Tibial artery (tissue), 4 donors: ENCODE measurements at regions not wholly inside any gene's neighbourhood (a gene's known extent, or its start where the extent isn't known, plus 50 kb on each side); places are given as distances from the start of the nearest gene placed in this dataset.
"Not testable (repeated sequence)": the region's sequence is repeated elsewhere in the genome, so short reads cannot be mapped to it uniquely, and the experiment has no call there.

Experiments used
- DNase-seq, 2 donors: peaks; one replicate each; pipeline ENCODE4 v3.0.0-alpha.2; 2019
- H3K27ac ChIP-seq, 2 donors: fragments of 200-600 bp; sonication (generic) in 1 of 2; 1 replicate in 1 of 2; 2 replicates in 1 of 2; pipeline ENCODE4 v1.5.1; 2018 to 2019; ENCODE audit warnings: mild to moderate bottlenecking in 1 of 2
- H3K27me3 ChIP-seq, 2 donors: fragments of 200-600 bp; sonication (generic) in 1 of 2; one replicate each; pipeline versions ENCODE4 v1.5.1 to v1.6.0; 2016 to 2019
- H3K36me3 ChIP-seq, 3 donors: fragments of 200-600 bp; sonication (generic) in 2 of 3; one replicate each; pipeline ENCODE4 v1.5.1; 2016 to 2019; ENCODE audit warnings: mild to moderate bottlenecking in 2 of 3
- H3K4me1 ChIP-seq, 4 donors: fragments of 200-600 bp; sonication (generic) in 2 of 4; 1 replicate in 3 of 4; 2 replicates in 1 of 4; pipeline ENCODE4 v1.5.1; 2016 to 2019
- H3K4me3 ChIP-seq, 2 donors: fragments of 200-600 bp; sonication (generic) in 1 of 2; 1 replicate in 1 of 2; 2 replicates in 1 of 2; pipeline ENCODE4 v1.5.1; 2018 to 2019; ENCODE audit warnings: mild to moderate bottlenecking in 2 of 2
- H3K9me3 ChIP-seq, 3 donors: fragments of 200-600 bp; sonication (generic) in 1 of 3; one replicate each; pipeline ENCODE4 v1.5.1; 2016 to 2019
- CTCF ChIP-seq, 2 experiments: fragments of 200-600 bp in 1 of 2; fragments of 450-650 bp in 1 of 2; IDR thresholded peaks; one replicate each; pipeline ENCODE4 v1.5.1; 2017 to 2019; ENCODE audit warnings: antibody characterized with exemption in 2 of 2, mild to moderate bottlenecking in 1 of 2, moderate library complexity in 1 of 2
- intact Hi-C: fragments of 100-400 bp; cut with DNase I; formaldehyde crosslinking; loops from one replicate; pipeline ENCODE4 v1.15.0; 2023; ENCODE audit warnings: low total_unique reads

- H3K4me3 ChIP-seq = no peak overlapping the region
- intact Hi-C loops = no loop called here
- TF ChIP-seq CTCF (IDR thresholded peaks at IDR 0.05) = no peak
- no peaks in the 10 kb centered on the region for H3K36me3 ChIP-seq
- H3K27me3 ChIP-seq = peaks cover 0 to 12% of the 10 kb centered on the region in 2 donors
- no peaks in the 10 kb centered on the region for H3K4me1 ChIP-seq
- peaks cover 0 to 24% (median 8%) of the 10 kb centered on the region in 3 donors for H3K9me3 ChIP-seq
- H3K27ac ChIP-seq = no peak overlapping the region
- no peak for DNase-seq
These were observed 81.0 kb upstream of the STK39 start for GRCh38 chr2:168328421-168328820.

DNA sequence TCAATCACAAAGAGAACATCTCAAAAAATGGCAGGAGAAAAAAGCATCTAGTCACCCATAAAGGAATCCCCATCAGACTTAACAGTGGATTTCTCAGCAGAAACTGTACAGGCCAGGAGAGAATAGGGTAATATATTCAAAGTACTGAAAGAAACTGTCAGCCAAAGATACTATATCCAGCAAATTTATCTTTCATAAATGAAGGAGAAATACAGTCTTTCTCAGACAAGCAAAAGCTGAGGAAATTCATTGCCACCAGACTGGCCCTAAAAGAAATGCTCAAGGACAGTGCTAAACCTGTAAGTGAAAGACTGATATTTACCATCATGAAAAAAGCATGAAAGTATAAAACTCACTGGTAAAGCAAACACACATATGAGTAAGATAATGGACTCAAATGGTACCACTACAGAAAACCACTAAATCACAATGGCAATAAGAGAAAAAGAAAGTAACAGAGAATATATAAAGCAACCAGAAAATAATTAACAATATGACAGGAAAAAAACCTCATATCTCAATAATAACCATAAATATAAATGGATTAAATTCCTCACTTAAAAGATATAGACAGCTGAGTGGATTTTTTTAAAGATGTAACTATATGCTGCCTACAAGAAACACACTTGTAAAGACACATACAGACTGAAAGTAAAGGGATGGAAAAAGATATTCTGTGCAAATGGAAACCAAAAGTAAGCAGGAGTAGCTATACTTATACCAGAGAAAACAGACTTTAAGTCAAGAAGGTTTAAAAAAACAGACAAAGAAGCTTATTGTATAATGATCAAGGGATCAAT lies 83.4 kb upstream of the STK39 start:
- Histone ChIP-seq H3K4me1 (no peaks in the 10 kb centered on the region), H3K27me3 (no peaks in the 10 kb centered on the region), H3K36me3 (no peaks in the 10 kb centered on the region), H3K27ac (no peak overlapping the region), H3K4me3 (no peak overlapping the region), H3K9me3 (peaks cover 0 to 24% (median 8%) of the 10 kb centered on the region in 3 donors)
- TF ChIP-seq CTCF (IDR thresholded peaks at IDR 0.05) = no peak
- no peak for DNase-seq
- intact Hi-C loops = no loop called here

DNA sequence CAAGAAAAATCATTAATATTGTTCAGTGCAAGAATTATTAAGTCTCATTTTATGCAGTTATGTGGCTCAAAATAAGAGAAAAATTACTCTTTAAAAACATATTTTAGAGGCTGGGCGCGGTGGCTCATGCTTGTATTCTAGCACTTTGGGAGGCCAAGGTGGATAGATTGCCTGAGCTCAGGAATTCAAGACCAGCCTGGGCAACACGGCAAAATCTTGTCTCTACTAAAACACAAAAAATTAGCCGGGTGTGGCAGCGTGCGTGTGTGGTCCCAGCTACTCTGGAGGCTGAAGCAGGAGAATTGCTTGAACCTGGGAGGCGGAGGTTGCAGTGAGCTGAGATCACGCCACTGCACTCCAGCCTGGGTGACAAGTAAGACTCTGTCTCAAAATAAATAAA lies 87.9 kb upstream of the STK39 start:
- peaks cover 0 to 18% (median 4%) of the 10 kb centered on the region in 3 donors for H3K9me3 ChIP-seq
- DNase-seq, H3K27ac ChIP-seq, H3K27me3 ChIP-seq, H3K36me3 ChIP-seq, H3K4me3 ChIP-seq, H3K4me1 ChIP-seq, intact Hi-C loops: not testable (repeated sequence)

DNA sequence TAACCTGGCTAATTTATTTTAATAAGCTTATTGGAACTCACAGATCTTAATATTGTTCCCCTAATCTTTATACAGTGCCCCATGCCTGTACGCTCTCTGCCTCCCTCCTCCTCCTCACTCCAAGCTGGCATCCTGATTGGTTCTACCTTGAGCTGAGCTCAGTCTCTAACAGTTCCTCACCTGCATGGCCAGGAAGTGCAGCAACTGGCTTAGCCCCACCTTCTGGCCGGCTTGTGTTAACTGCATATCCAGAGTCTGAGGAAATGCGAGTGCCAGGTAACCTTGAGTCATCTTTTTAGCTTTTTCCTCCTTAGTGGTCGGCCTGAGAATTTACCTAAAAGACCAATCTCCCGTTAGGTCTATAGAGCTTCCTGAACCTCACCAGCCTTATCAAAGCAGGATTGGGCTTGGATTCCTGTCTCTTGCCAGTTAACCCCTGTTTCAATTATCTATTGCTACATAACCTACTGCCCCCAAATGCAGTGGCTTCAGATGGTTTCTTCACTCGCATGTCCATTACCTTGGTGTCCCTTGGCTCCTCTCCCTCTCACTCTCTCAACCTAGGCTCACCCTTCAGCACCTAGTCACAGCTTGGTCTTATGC lies 89.5 kb upstream of the STK39 start:
- no peaks in the 10 kb centered on the region for H3K27me3 ChIP-seq
- no peak overlapping the region for H3K27ac ChIP-seq
- no peak for DNase-seq
- intact Hi-C loops = no loop called here
- no peak overlapping the region for H3K4me3 ChIP-seq
- no peaks in the 10 kb centered on the region for H3K36me3 ChIP-seq
- peaks cover 0 to 4% (median 0%) of the 10 kb centered on the region in 3 donors for H3K9me3 ChIP-seq
- no peaks in the 10 kb centered on the region for H3K4me1 ChIP-seq
- TF ChIP-seq CTCF (IDR thresholded peaks at IDR 0.05) = no peak

GRCh38 chr2:168338292-168338691 lies 90.9 kb upstream of the STK39 start:
- H3K27me3 ChIP-seq = no peaks in the 10 kb centered on the region
- DNase-seq = no peak
- no peak for TF ChIP-seq CTCF (IDR thresholded peaks at IDR 0.05)
- H3K27ac ChIP-seq = no peak overlapping the region
- H3K4me1 ChIP-seq = no peaks in the 10 kb centered on the region
- no peaks in the 10 kb centered on the region for H3K9me3 ChIP-seq
- no peaks in the 10 kb centered on the region for H3K36me3 ChIP-seq
- intact Hi-C loops = no loop called here
- H3K4me3 ChIP-seq = no peak overlapping the region

DNA sequence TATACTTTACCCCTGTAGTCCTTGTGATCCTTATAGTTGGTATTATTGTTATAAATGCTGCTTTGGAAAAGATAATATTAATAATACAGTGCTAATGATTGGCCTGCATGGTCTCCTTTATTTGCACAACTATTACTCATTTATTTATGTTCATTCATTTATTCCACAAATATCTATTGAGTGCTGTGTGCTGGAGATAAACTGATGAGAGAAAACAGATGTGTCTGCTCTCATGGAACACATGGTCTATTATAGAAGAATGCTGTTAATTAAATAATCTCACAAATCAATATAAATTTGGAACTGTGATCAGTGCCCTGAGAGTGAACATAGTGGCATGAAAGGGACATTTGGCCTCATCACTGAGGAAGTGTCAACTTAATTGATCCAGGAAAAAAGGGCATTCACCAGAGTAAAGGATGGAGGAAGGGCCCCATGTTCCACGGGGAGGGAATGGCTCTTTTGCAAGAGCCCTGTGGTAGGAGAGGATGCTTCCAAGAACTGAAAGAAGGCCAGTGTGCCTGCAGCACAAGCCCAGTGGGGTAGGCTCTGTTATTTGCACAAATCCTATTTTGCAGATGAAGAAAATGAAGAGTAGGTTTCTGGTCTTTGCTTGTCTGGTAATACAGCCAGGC lies 91.5 kb upstream of the STK39 start:
- Histone ChIP-seq H3K4me3 (no peak overlapping the region), H3K9me3 (no peaks in the 10 kb centered on the region), H3K36me3 (no peaks in the 10 kb centered on the region), H3K4me1 (no peaks in the 10 kb centered on the region), H3K27ac (no peak overlapping the region), H3K27me3 (no peaks in the 10 kb centered on the region)
- no peak for TF ChIP-seq CTCF (IDR thresholded peaks at IDR 0.05)
- intact Hi-C loops = no loop called here
- no peak for DNase-seq
